ENCODE measurements at regions not wholly inside any gene's neighbourhood (a gene's known extent, or its start where the extent isn't known, plus 50 kb on each side); places are given as distances from the start of the nearest gene placed in this dataset.

- DNase-seq (ENCODE audit: low read depth in 2 of 2): no peak
Observed at GRCh38 chr15:69626095-69627066, 173.8 kb downstream of the RPLP1 start.

GRCh38 chr15:69627548-69628158 lies 175.0 kb downstream of the RPLP1 start:
- DNase-seq (ENCODE audit: low read depth in 2 of 2): no peak

DNA sequence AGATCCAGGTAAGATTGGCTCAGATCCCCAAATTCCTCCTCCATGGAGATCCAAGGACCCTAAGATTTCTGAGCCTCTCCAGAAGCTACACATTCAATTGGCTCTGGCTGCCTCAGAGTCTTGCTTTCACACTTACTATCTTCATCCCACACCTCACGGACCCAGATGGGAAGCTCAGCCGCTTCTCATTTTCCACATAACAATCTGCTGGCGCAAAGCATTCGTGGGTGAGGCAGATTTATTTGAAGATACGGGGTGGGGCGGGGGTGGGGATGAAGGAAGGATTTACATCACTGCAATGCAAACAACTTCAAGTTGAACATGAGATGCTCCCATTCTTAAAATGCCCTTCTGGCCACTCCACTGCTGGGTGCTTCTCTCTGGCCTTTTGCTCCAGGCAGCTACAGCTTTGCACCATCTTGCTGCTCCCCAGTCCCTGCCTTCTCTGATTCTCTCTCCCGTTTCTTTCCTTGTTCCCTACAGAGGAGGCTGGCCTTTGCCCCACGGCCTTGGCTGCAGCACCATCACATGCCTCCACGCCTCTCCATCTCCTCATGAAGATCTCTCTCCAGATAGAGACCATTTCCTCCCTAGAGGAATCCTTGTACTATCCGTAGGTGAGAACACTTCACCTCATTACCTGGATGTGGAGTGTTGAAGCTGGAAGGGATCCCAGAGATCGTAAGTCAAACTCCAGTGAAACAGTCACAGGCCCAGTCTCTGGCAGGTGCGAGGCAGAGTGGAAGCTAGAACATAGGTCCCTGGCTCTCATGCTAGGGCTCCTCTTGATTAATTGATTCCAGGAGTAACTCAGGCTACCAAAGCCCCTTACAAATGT lies 175.9 kb downstream of the RPLP1 start:
- no peak for DNase-seq (ENCODE audit: low read depth in 2 of 2)

- no peak for DNase-seq (ENCODE audit: low read depth in 2 of 2)
Observed at GRCh38 chr15:69629631-69630161, 177.1 kb downstream of the RPLP1 start.

GRCh38 chr15:69631005-69631404 lies 178.4 kb downstream of the RPLP1 start:
- no peak for DNase-seq (ENCODE audit: low read depth in 2 of 2)

DNA sequence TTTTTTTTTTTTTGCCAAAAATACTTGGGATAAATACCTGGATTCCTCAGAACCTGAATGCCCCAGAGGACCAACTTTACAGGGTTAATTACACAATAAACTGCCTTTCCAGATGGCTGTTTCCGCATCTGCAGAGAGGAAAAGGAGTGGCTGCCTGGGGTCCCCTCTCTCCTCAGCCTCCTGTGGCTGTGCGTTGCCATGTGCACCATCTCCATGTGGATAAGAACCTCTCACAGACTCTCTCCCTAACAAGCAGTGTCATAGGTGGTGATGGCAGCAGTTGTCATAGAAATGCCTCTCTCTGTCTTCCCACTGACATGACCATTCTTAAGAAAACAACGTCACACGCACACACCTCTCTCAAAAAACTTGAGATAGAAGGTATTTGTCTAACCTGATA lies 179.4 kb downstream of the RPLP1 start:
- DNase-seq (ENCODE audit: low read depth in 2 of 2): no peak

- no peak for DNase-seq (ENCODE audit: low read depth in 2 of 2)
Observed at GRCh38 chr15:69634860-69635259, 182.2 kb downstream of the RPLP1 start.

GRCh38 chr15:69636169-69636915 lies 183.7 kb downstream of the RPLP1 start:
- no peak for DNase-seq (ENCODE audit: low read depth in 2 of 2)

GRCh38 chr15:69637818-69638217 lies 185.2 kb downstream of the RPLP1 start:
- no peak for DNase-seq (ENCODE audit: low read depth in 2 of 2)

GRCh38 chr15:69643476-69643875 lies 190.9 kb downstream of the RPLP1 start:
- no peak for DNase-seq (ENCODE audit: low read depth in 2 of 2)

- DNase-seq (ENCODE audit: low read depth in 2 of 2): no peak
Observed at GRCh38 chr15:69643971-69644370, 191.4 kb downstream of the RPLP1 start.

- no peak for DNase-seq (ENCODE audit: low read depth in 2 of 2)
Observed at GRCh38 chr15:69644876-69645275, 192.3 kb downstream of the RPLP1 start.

GRCh38 chr15:69647142-69647513 lies 194.5 kb downstream of the RPLP1 start:
- no peak for DNase-seq (ENCODE audit: low read depth in 2 of 2)

DNA sequence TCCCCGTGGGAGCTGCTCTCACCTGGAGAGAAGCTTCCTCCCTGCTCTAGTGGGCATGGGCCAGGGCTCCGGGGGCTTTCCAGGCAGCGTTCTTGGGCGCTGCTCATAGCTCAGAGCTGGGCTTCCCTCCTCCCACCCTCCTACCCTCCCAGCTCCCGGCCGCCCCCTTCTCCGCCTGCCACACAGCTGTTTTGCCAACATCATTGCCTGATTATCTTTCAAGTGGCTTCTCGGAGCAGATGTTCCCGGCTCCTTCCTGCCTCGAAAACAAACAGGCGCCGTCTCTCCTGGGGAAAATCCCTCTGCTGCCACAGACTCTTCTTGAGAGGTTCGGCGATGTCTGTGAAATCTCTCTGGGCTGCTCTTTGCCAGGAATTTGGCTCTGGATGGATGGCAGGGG lies 195.6 kb downstream of the RPLP1 start:
- DNase-seq (ENCODE audit: low read depth in 2 of 2): no peak

DNA sequence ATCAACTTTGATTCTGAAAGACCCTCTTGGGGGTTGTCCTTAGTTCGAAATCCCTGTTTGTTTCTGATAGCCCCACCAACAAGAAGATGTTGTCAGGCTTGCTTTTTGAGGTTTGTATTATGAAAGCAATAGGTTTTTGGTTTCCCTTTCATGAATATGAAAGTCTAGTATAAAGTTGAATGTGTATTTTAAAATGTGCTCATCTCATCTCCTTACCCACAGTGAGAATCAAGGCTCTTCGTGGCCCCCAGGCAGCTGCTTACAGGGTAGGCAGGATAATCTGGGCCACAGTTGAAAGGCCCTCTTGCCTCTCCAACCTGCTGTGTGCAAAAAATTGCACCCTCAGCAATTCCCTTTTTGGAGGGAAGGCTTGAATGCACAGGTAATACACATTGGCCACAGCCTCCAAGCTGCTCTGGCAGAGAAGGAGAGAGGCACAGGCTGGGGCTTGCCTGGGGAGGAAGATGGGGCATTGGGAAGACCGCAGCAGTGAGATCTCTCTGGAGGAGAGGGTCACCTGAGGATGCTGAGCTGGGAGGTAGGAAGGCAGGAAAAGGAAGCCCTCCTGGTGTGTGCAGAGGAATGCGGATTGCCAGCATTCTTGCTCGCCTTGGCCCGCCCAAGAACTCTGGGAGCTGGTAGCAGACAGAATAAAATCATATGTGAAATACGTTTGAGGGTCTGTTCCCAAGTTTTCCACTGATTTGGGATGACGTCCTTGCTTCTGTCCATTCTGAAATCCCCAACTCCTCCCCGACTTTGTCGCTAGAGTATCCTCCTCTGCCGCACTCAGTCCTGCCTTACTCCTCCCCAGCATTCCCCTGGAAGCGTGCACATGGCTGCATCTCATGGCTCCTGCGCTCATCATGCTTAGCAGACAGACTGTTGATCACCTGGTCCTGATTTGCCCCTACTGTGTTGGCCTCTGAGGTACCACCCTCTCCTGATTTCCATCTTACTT lies 196.4 kb downstream of the RPLP1 start:
- DNase-seq (ENCODE audit: low read depth in 2 of 2): no peak

DNA sequence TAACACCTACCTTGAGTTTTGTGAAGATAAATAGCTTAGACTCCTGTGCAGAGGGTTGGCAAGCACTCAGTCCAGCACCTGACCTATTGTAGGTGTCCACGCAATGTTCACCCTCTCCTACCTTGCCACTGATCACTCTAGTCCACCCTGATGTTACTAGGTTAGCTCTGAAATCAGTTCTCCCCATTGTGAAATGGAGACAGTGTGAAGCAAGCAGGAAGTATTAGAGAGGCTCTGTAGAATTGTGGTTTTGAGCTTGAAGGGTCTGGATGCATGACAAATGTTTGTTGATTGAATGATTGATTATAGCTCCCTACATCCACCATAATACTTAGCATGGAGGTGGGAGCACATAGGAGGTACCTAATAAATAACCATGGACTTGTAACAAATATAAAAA lies 199.7 kb downstream of the RPLP1 start:
- no peak for DNase-seq (ENCODE audit: low read depth in 2 of 2)

GRCh38 chr15:69652751-69653305 lies 200.2 kb downstream of the RPLP1 start:
- no peak for DNase-seq (ENCODE audit: low read depth in 2 of 2)

DNA sequence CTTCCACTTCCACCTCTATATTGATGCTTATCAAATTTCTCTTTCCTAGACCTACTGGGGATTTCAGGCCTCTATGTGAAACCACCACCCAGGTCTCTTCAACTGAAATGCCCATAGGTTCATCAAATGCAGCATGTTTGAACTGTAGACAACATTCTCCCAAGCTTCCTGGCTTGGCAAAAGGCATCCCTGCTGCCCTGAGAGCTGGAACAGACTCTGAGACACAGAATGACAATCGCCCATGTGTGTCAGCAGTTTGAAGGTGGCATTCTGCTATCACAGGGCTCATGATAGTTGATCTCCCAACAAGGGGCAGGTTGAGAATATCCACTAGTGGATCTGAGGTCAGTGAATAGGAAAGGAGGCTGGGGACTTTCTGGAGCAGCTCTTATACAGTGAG lies 200.7 kb downstream of the RPLP1 start:
- DNase-seq (ENCODE audit: low read depth in 2 of 2): no peak

DNA sequence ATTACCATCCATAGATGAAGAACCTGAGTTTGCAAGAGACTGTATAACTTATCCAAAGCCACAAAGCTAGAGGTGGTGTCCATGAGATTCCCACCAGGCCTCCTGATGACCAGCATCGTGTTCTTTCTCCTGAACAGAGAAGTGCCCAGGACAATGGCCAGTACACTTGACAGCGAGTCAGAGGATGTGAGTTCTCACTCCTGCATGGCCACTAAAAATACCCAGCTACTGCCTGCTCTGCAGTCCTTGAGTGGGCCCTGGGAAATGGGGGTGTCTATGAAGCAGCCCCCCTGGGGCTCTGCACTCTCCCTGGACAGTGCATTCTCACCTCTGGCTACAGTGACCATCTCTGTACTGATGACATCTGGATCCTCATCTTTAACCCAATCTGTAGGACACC lies 201.2 kb downstream of the RPLP1 start:
- no peak for DNase-seq (ENCODE audit: low read depth in 2 of 2)
